Psoas muscle (tissue), 7 donors: ENCODE measurements at regions not wholly inside any gene's neighbourhood (a gene's known extent, or its start where the extent isn't known, plus 50 kb on each side); places are given as distances from the start of the nearest gene placed in this dataset.

Experiments
- ATAC-seq, 4 donors: fragments of 200-7000 bp; cut with Tn5 transposase; one replicate each; pipeline ENCODE4 v1.9.1; 2020; ENCODE audit warnings: moderate library complexity in 3 of 4, mild to moderate bottlenecking in 2 of 4
- DNase-seq, 2 donors: peaks; one replicate each; pipeline ENCODE4 v3.0.0-alpha.2; 2020
- H3K27ac ChIP-seq: fragments of 200-600 bp; one replicate; pipeline ENCODE4 v1.8.0; 2022
- H3K27me3 ChIP-seq, 3 donors: fragments of 200-600 bp in 1 of 3; one replicate each; pipeline versions ENCODE4 v1.6.1 to v1.8.0; 2013 to 2022; ENCODE audit warnings: low read length in 2 of 3, mild to moderate bottlenecking in 2 of 3, moderate library complexity in 1 of 3; ENCODE audit not compliant: insufficient read depth in 3 of 3
- H3K36me3 ChIP-seq, 2 donors: fragments of 200-600 bp in 1 of 2; one replicate each; pipeline versions ENCODE4 v1.6.1 to v1.8.0; 2013 to 2022; ENCODE audit warnings: low read depth in 1 of 2, mild to moderate bottlenecking in 1 of 2, moderate library complexity in 1 of 2; ENCODE audit not compliant: insufficient read depth in 1 of 2
- H3K4me1 ChIP-seq: fragments of 200-600 bp; one replicate; pipeline ENCODE4 v1.8.0; 2022
- H3K4me3 ChIP-seq: fragments of 200-600 bp; one replicate; pipeline ENCODE4 v1.8.0; 2022; ENCODE audit warnings: mild to moderate bottlenecking
- H3K9me3 ChIP-seq: fragments of 200-600 bp; one replicate; pipeline ENCODE4 v1.8.0; 2022
- WGBS, 3 donors: extraction: QIAGEN DNeasy Blood & Tissue Kit; methylation state at CpG; one replicate each; pipeline versions ENCODE4 v1.1.6 to v1.1.7; 2013; 5-methylcytosine and 5-hydroxymethylcytosine counted together
- intact Hi-C, 2 donors: fragments of 100-400 bp; cut with DNase I; formaldehyde crosslinking; loops; one replicate each; pipeline versions ENCODE4 v1.11.0 to v1.14.2; 2022
- TF ChIP-seq, protein P1 (sequence below): fragments of 200-600 bp; IDR thresholded peaks from one replicate; pipeline ENCODE4 v1.8.0; 2022; ENCODE audit warnings: antibody characterized with exemption
- donor health status: healthy with polysubstance abuse.
- donor health status: DM: no; HTN: no; CAD: no; lungs with moderate emphysema.
- donor health status: Bipolar disorder and iron deficiency.
- donor health status: healthy.
- donor health status: DM: yes; HTN: yes; CAD: no.
- donor health status: DM: no; HTN: no; CAD: no.
- donor health status: DM: yes; HTN: yes; CAD: no.

DNA sequence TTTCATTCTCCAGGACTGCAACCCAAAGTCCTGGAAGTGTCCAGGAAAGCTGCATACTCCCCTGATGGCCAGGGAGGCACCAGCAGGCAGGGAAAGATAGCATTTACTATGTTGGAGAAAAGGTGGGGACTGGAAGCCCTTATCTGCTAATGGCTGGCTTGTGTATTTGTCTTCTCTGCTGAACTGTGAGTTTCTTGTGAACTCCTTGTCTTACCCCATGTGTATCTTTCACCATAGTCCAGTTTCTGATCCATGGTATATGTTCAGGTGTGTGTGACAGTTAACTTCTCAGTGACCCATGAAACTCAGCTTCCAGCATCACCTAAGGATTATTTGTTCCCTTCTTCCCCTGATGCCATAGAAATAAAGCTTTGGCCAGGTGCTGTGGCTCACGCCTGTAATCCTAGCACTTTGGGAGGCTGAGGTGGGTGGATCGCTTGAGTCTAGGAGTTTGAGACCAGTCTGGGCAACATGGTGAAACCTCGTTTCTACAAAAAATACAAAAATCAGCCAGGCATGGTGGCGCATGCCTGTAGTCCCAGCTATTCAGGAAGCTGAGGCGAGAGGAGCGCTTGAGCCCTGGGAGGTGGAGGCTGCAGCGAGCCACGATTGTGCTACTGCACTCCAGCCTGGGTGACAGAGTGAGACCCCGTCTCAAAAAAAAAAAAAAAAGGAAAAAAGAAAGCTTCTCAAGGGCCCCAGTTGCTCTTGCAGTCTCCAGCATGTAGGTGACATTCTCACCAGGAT, 112.8 kb upstream of the MAP4K3 start:
- ATAC-seq, result no peak
- no peaks in the 10 kb centered on the region for H3K27me3 ChIP-seq
- TF ChIP-seq, protein P1, sequence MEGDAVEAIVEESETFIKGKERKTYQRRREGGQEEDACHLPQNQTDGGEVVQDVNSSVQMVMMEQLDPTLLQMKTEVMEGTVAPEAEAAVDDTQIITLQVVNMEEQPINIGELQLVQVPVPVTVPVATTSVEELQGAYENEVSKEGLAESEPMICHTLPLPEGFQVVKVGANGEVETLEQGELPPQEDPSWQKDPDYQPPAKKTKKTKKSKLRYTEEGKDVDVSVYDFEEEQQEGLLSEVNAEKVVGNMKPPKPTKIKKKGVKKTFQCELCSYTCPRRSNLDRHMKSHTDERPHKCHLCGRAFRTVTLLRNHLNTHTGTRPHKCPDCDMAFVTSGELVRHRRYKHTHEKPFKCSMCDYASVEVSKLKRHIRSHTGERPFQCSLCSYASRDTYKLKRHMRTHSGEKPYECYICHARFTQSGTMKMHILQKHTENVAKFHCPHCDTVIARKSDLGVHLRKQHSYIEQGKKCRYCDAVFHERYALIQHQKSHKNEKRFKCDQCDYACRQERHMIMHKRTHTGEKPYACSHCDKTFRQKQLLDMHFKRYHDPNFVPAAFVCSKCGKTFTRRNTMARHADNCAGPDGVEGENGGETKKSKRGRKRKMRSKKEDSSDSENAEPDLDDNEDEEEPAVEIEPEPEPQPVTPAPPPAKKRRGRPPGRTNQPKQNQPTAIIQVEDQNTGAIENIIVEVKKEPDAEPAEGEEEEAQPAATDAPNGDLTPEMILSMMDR, result no peak
- H3K4me3 ChIP-seq, result no peak overlapping the region
- no peak for DNase-seq
- H3K9me3 ChIP-seq, result no peaks in the 10 kb centered on the region
- H3K36me3 ChIP-seq, result no peaks in the 10 kb centered on the region
- no peak overlapping the region for H3K27ac ChIP-seq
- H3K4me1 ChIP-seq, result no peaks in the 10 kb centered on the region
- 81 to 91% (median 90%) methylated on average over 9 of the region's 9 CpGs for WGBS, 3 donors
- intact Hi-C loops, result no loop called here

- Histone ChIP-seq H3K9me3 (no peaks in the 10 kb centered on the region), H3K27me3 (no peaks in the 10 kb centered on the region), H3K4me3 (no peak overlapping the region), H3K27ac (no peak overlapping the region), H3K36me3 (no peaks in the 10 kb centered on the region), H3K4me1 (no peaks in the 10 kb centered on the region)
- DNase-seq (no peak), ATAC-seq (no peak)
- 71 to 75% (median 74%) methylated on average over 4 of the region's 4 CpGs for WGBS, 3 donors
- intact Hi-C loops, result no loop called here
- TF ChIP-seq, protein P1, result no peak
Observed at GRCh38 chr2:39550701-39551285, 113.7 kb upstream of the MAP4K3 start.

DNA sequence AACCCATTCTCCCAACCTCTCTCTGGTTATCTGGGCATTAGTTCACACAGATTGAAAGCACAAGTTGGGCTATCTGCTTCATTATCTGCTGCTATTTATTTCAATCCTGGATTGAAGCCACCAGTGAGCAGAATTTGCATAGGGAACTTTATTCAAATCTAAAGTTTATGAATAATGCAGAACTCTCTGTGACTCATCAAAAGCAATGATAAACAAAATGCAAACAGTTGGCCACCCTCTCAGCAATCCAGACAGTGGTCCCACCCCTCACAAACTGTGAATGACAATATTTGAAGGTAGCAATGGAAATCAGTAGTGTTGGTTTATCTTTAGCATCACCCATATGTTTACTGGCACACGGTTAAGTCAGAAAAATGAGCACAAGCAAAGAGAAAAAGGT, 106.8 kb upstream of the TMEM178A start:
- 83 to 89% (median 88%) methylated on average over 1 of the region's 1 CpG for WGBS, 3 donors

GRCh38 chr2:39563572-39563971, 102.1 kb upstream of the TMEM178A start:
- no peaks in the 10 kb centered on the region for H3K36me3 ChIP-seq
- H3K27me3 ChIP-seq, result no peaks in the 10 kb centered on the region
- DNase-seq (no peak), ATAC-seq (no peak)
- TF ChIP-seq, protein P1, result no peak
- no peak overlapping the region for H3K4me3 ChIP-seq
- intact Hi-C loops, result no loop called here
- H3K27ac ChIP-seq, result no peak overlapping the region
- peaks cover 17% of the 10 kb centered on the region for H3K9me3 ChIP-seq
- H3K4me1 ChIP-seq, result peaks cover 13% of the 10 kb centered on the region

More for the DNA sequence above, 106.8 kb upstream of the TMEM178A start:
- Histone ChIP-seq H3K4me3 (no peak overlapping the region), H3K9me3 (peaks cover 13% of the 10 kb centered on the region), H3K36me3 (no peaks in the 10 kb centered on the region), H3K27me3 (no peaks in the 10 kb centered on the region), H3K4me1 (no peaks in the 10 kb centered on the region), H3K27ac (no peak overlapping the region)
- intact Hi-C loops, result no loop called here
- TF ChIP-seq, protein P1, result no peak
- no peak for ATAC-seq
- DNase-seq, result no peak
